22Rv1 (cell line): ENCODE measurements at regions not wholly inside any gene's neighbourhood (a gene's known extent, or its start where the extent isn't known, plus 50 kb on each side); places are given as distances from the start of the nearest gene placed in this dataset.

Source experiments
- H3K27ac ChIP-seq: fragments of 450-650 bp; 2 replicates; pipeline ENCODE4 v1.5.1; 2017
- CTCF ChIP-seq: fragments of 450-650 bp; IDR thresholded peaks from 2 replicates; pipeline ENCODE4 v1.5.1; 2017; ENCODE audit warnings: mild to moderate bottlenecking
- ZFX ChIP-seq: fragments of 450-650 bp; IDR thresholded peaks from 2 replicates; pipeline ENCODE4 v1.6.1; 2017; ENCODE audit warnings: antibody characterized with exemption, borderline replicate concordance

DNA sequence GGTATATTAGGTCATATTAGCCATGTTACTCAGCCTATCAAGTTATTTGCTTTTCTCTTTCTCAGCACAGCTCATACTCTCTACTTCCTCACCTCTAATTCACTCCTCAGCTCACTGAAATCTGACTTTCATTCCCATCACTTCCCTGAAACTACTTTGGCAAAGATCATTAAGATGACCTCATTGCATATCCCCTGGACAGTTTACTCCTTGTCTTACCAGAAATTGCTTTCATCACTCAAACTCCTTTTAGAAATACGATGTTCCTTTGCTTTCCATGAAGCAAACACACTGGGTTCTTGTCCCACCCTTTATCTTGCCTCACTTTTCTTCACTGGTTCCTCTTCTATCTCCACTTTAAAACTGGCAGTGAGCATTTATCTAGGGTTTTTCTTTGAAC lies 354.4 kb downstream of the TUSC7 start:
- TF ChIP-seq CTCF (no peak), ZFX (no peak)
- H3K27ac ChIP-seq: no peak overlapping the region

DNA sequence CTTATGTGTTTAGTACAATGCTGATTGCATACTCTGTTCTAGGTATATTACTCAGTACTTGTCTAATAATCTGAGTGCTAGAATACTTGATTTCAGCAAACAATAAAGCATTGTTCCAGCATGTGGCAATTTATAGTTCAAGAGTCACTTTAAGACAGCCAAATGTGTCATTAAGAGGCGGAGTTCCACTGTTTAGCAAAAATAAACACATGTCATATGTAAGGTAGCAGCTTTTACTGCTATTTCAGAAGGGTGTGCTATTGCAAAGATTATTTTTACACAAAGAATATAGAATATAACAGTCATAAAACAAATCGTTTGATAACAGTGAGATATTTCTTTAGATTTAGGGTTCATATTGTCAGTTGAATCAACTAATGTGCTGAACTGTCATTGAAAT lies 358.7 kb downstream of the TUSC7 start:
- TF ChIP-seq CTCF (no peak), ZFX (no peak)
- H3K27ac ChIP-seq: no peak overlapping the region

DNA sequence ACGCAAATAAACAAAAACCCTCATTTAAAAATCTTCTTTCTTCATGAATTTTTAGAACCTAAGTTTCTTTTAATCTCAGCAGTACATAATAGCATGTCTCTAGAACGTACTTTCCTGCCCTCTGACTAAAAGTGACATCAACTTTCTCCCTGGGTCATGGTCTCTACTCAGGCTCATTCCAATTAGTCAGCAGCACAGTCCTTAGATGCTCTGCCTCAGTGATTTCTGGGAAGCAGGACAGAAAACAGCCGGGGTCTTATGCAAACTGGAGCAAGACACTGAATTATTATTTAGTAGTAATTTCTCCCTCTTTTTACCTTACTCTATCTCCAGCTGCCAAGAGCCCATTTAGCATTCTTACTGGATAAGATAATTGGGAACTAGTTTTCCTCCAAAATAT lies 365.2 kb downstream of the TUSC7 start:
- TF ChIP-seq CTCF (no peak), ZFX (no peak)

DNA sequence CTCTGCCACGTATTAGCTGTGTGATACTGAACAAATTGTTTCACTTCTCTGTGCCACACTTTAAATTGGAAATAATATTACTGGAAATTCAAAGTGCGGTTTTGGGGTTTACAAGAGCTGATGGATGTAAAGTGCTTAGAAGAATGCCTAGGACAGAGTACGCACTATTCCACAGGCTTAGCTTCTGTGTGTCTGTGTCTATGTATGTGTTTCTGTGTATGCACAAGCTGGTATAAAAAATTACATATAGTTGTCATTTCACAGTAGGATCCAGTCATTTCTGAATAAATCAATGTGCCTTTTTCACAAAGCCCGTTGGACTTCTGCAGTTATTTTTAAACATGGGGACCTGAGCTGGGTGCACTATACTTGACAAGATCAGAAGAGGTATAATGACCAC lies 370.4 kb downstream of the TUSC7 start:
- no peak overlapping the region for H3K27ac ChIP-seq
- no peak for TF ChIP-seq CTCF
- TF ChIP-seq ZFX: no peak

More for the DNA sequence above, 365.2 kb downstream of the TUSC7 start:
- H3K27ac ChIP-seq: no peak overlapping the region

GRCh38 chr3:117080872-117081271 lies 371.3 kb downstream of the TUSC7 start:
- TF ChIP-seq CTCF (no peak), ZFX (no peak)
- no peak overlapping the region for H3K27ac ChIP-seq

GRCh38 chr3:117084277-117084676 lies 374.7 kb downstream of the TUSC7 start:
- TF ChIP-seq ZFX (no peak), CTCF (no peak)
- H3K27ac ChIP-seq: no peak overlapping the region

GRCh38 chr3:117084739-117085270 lies 375.2 kb downstream of the TUSC7 start:
- TF ChIP-seq ZFX: no peak
- TF ChIP-seq CTCF: no peak
- H3K27ac ChIP-seq: no peak overlapping the region
